HepG2 (cell line): ENCODE measurements at regions not wholly inside any gene's neighbourhood (a gene's known extent, or its start where the extent isn't known, plus 50 kb on each side); places are given as distances from the start of the nearest gene placed in this dataset.

Experiments
- ATAC-seq: fragments of 200-7000 bp; cut with Tn5 transposase; 3 replicates; pipeline ENCODE4 v1.9.1; 2020; ENCODE audit warnings: mild to moderate bottlenecking, moderate library complexity
- BruUV-seq: library from RNA; stranded (reverse); fragments of 400-500 nt; replicated peaks from 2 replicates; lab custom pipeline; 2021; lab: Mats Ljungman, UMichigan
- CTCF ChIA-PET: fragments of 300-600 bp; formaldehyde crosslinking; extraction: SDS; loops from one replicate; lab custom pipeline; 2021; ENCODE audit warnings: low total read pairs, inconsistent platforms, low intra/inter-chr PET ratio; lab: Yijun Ruan, JAX
- POLR2A ChIA-PET: fragments of 350-600 bp; sonication (Branson Sonifier 250); formaldehyde crosslinking; loops from one replicate; lab custom pipeline; 2020; ENCODE audit warnings: antibody characterized with exemption, inconsistent platforms; lab: Yijun Ruan, JAX
- DNase-seq: peaks from one replicate; pipeline ENCODE4 v3.0.0-alpha.2; 2015; ENCODE audit warnings: low spot score
- FAIRE-seq: peaks from 3 replicates; lab custom pipeline; 2011; peaks lifted over from hg19 to GRCh38; lab: Jason Lieb, UNC
- H2AFZ ChIP-seq: one replicate; pipeline ENCODE4 v1.6.1; 2011; ENCODE audit warnings: low read length, inconsistent platforms
- H3K27ac ChIP-seq: fragments of 300-600 bp; 3 replicates; pipeline ENCODE4 v1.8.0; 2011; ENCODE audit warnings: mixed run types, mild to moderate bottlenecking, mixed read lengths, low read length, inconsistent platforms; ENCODE audit not compliant: insufficient read depth; ENCODE audit errors: extremely low read length
- H3K27me3 ChIP-seq, 2 experiments: fragments of 200-600 bp in 1 of 2; 2 replicates in 1 of 2; 3 replicates in 1 of 2; pipeline versions ENCODE4 v1.6.0 to v1.8.0; 2011; ENCODE audit warnings: low read length in 2 of 2, mild to moderate bottlenecking in 2 of 2, moderate library complexity in 2 of 2, inconsistent platforms in 1 of 2; ENCODE audit not compliant: insufficient read depth in 2 of 2, control insufficient read depth in 1 of 2
- H3K36me3 ChIP-seq, 2 experiments: fragments of 200-600 bp in 1 of 2; replicated peaks in 1 of 2; 2 replicates in 1 of 2; 3 replicates in 1 of 2; pipeline versions ENCODE4 v1.5.1 to v1.8.0; 2011; ENCODE audit warnings: low read length in 2 of 2, inconsistent platforms in 1 of 2; ENCODE audit not compliant: insufficient read depth in 2 of 2, control insufficient read depth in 1 of 2
- H3K4me1 ChIP-seq: 2 replicates; pipeline ENCODE4 v1.5.1; 2012; ENCODE audit warnings: low read length, inconsistent platforms; ENCODE audit not compliant: insufficient read depth
- H3K4me2 ChIP-seq: 2 replicates; pipeline ENCODE4 v1.6.0; 2011; ENCODE audit warnings: low read depth, low read length, inconsistent platforms
- H3K4me3 ChIP-seq, 3 experiments: fragments of 200-600 bp in 1 of 3; sonication (generic), shearing (Covaris generic) in 1 of 3; replicated peaks in 1 of 3; 2 replicates each; pipeline ENCODE4 v1.5.1; 2011 to 2016; ENCODE audit warnings: low read length in 3 of 3, inconsistent platforms in 2 of 3, low read depth in 2 of 3, mild to moderate bottlenecking in 2 of 3, control low read depth in 1 of 3, mixed read lengths in 1 of 3; ENCODE audit not compliant: insufficient read depth in 1 of 3
- H3K79me2 ChIP-seq: one replicate; pipeline ENCODE4 v1.6.1; 2011; ENCODE audit warnings: low read length, inconsistent platforms; ENCODE audit not compliant: insufficient read depth
- H3K9ac ChIP-seq: 2 replicates; pipeline ENCODE4 v1.6.0; 2011; ENCODE audit warnings: mild to moderate bottlenecking, low read depth, low read length, inconsistent platforms; ENCODE audit not compliant: insufficient read depth
- H3K9me3 ChIP-seq: 2 replicates; pipeline ENCODE4 v1.5.1; 2012; ENCODE audit warnings: mild to moderate bottlenecking, low read length
- H4K20me1 ChIP-seq: 2 replicates; pipeline ENCODE4 v1.6.0; 2011; ENCODE audit warnings: inconsistent platforms, mild to moderate bottlenecking, low read length, moderate library complexity; ENCODE audit not compliant: insufficient read depth
- ARHGAP35 ChIP-seq: sonication (generic); formaldehyde crosslinking; IDR thresholded peaks from 2 replicates; pipeline ENCODE4 v1.9.0; 2022; ENCODE audit warnings: mild to moderate bottlenecking, inconsistent platforms, moderate library complexity, missing genetic modification reagents, borderline replicate concordance
- CCDC6 ChIP-seq: sonication (generic); formaldehyde crosslinking; IDR thresholded peaks from 2 replicates; pipeline ENCODE4 v1.8.1; 2022; ENCODE audit warnings: mild to moderate bottlenecking, missing genetic modification reagents, moderate library complexity
- CENPX ChIP-seq: sonication (generic); formaldehyde crosslinking; IDR thresholded peaks from 2 replicates; pipeline ENCODE4 v1.9.0; 2021; ENCODE audit warnings: mild to moderate bottlenecking, missing genetic modification reagents, moderate library complexity
- EEA1 ChIP-seq: sonication (generic); formaldehyde crosslinking; IDR thresholded peaks from 2 replicates; pipeline ENCODE4 v1.5.1; 2020; ENCODE audit warnings: mild to moderate bottlenecking, missing genetic modification reagents, borderline replicate concordance
- HNRNPUL1 ChIP-seq: fragments of 200-400 bp; formaldehyde crosslinking; IDR thresholded peaks from 2 replicates; pipeline ENCODE4 v1.6.1; 2017; ENCODE audit warnings: low read depth, mild to moderate bottlenecking, low read length, moderate library complexity
- HOXA9 ChIP-seq: sonication (generic); formaldehyde crosslinking; IDR thresholded peaks from 2 replicates; pipeline ENCODE4 v1.8.1; 2022; ENCODE audit warnings: missing genetic modification reagents, mild to moderate bottlenecking, moderate library complexity, borderline replicate concordance
- JUNB ChIP-seq: sonication (generic); formaldehyde crosslinking; IDR thresholded peaks from 2 replicates; pipeline ENCODE4 v1.8.0; 2022; ENCODE audit warnings: missing genetic modification reagents, mild to moderate bottlenecking, borderline replicate concordance
- KDM5B ChIP-seq: sonication (generic); formaldehyde crosslinking; IDR thresholded peaks from 2 replicates; pipeline ENCODE4 v1.4.0; 2020; ENCODE audit warnings: missing genetic modification reagents, mild to moderate bottlenecking, borderline replicate concordance
- KLF9 ChIP-seq: IDR thresholded peaks from 2 replicates; pipeline ENCODE4 v1.6.1; 2016; ENCODE audit warnings: low read depth
- MED8 ChIP-seq: sonication (generic); formaldehyde crosslinking; IDR thresholded peaks from 2 replicates; pipeline ENCODE4 v1.8.1; 2023; ENCODE audit warnings: mild to moderate bottlenecking, missing genetic modification reagents; ENCODE audit not compliant: insufficient replicate concordance
- NFE2 ChIP-seq: sonication (generic); formaldehyde crosslinking; IDR thresholded peaks from 2 replicates; pipeline ENCODE4 v1.4.0; 2020; ENCODE audit warnings: missing genetic modification reagents
- PREB ChIP-seq: sonication (generic); formaldehyde crosslinking; IDR thresholded peaks from 2 replicates; pipeline ENCODE4 v1.4.0; 2020; ENCODE audit warnings: missing genetic modification reagents
- TFDP1 ChIP-seq: IDR thresholded peaks from 2 replicates; pipeline ENCODE4 v1.6.1; 2016; ENCODE audit warnings: missing compliant biosample characterization, missing genetic modification reagents, borderline replicate concordance
- TOPORS ChIP-seq: sonication (generic); formaldehyde crosslinking; IDR thresholded peaks from 2 replicates; pipeline ENCODE4 v1.8.0; 2023; ENCODE audit warnings: mild to moderate bottlenecking, missing genetic modification reagents
- ZBTB46 ChIP-seq: sonication (generic); formaldehyde crosslinking; IDR thresholded peaks from 2 replicates; pipeline ENCODE4 v1.4.0; 2020; ENCODE audit warnings: mild to moderate bottlenecking, missing genetic modification reagents, borderline replicate concordance
- ZNF18 ChIP-seq: sonication (generic); formaldehyde crosslinking; IDR thresholded peaks from 2 replicates; pipeline ENCODE4 v1.8.0; 2022; ENCODE audit warnings: mild to moderate bottlenecking, missing genetic modification reagents; ENCODE audit not compliant: insufficient replicate concordance
- ZNF709 ChIP-seq: sonication (generic); formaldehyde crosslinking; IDR thresholded peaks from 2 replicates; pipeline ENCODE4 v1.5.0; 2020; ENCODE audit warnings: mild to moderate bottlenecking, missing genetic modification reagents
- ZSCAN21 ChIP-seq: sonication (generic); formaldehyde crosslinking; IDR thresholded peaks from 2 replicates; pipeline ENCODE4 v1.8.0; 2022; ENCODE audit warnings: mild to moderate bottlenecking, missing genetic modification reagents, moderate library complexity, borderline replicate concordance
- ZSCAN30 ChIP-seq: sonication (generic); formaldehyde crosslinking; IDR thresholded peaks from 2 replicates; pipeline ENCODE4 v1.5.0; 2020; ENCODE audit warnings: mild to moderate bottlenecking, missing genetic modification reagents
- WGBS: methylation state at CpG from one replicate; pipeline ENCODE4 v1.1.6; 2017; ENCODE audit warnings: low lambda C conversion rate; 5-methylcytosine and 5-hydroxymethylcytosine counted together
- in situ Hi-C: cut with HindIII; loops from 2 replicates; pipeline ENCODE4 v1.10.0; 2017; ENCODE audit warnings: low pct_unique_long_range_greater_than_20kb; ENCODE audit not compliant: extremely low pct_ligation_motif_present
- intact Hi-C: fragments of 100-400 bp; cut with micrococcal nuclease; formaldehyde crosslinking; loops from one replicate; pipeline ENCODE4 v1.10.0; 2022; ENCODE audit not compliant: unreplicated experiment

- H3K4me1 ChIP-seq, result no peaks in the 10 kb centered on the region
- ChIA-PET POLR2A (no interaction called here), CTCF (no interaction called here)
- intact Hi-C loops, result no loop called here
- no peak overlapping the region for H3K4me3 ChIP-seq
- H2AFZ ChIP-seq, result no peak overlapping the region
- BruUV-seq, result no TSS peak
- H3K9ac ChIP-seq, result no peak overlapping the region
- no peaks in the 10 kb centered on the region for H3K79me2 ChIP-seq
- H4K20me1 ChIP-seq, result no peaks in the 10 kb centered on the region
- H3K27me3 ChIP-seq, result no peaks in the 10 kb centered on the region
- DNase-seq (no peak), FAIRE-seq (no peak), ATAC-seq (no peak)
- no peaks in the 10 kb centered on the region for H3K36me3 ChIP-seq
- no peak overlapping the region for H3K27ac ChIP-seq
- in situ Hi-C loops, result no loop called here
- H3K4me2 ChIP-seq, result no peak overlapping the region
- WGBS, result 15% methylated on average over 2 of the region's 2 CpGs
- no peaks in the 10 kb centered on the region for H3K9me3 ChIP-seq
- no peak for TF ChIP-seq EEA1 (CRISPR knock-in tag)
- no peak for TF ChIP-seq ZNF709 (CRISPR knock-in tag)
- TF ChIP-seq PREB (CRISPR knock-in tag), result no peak
- no peak for TF ChIP-seq JUNB
- TF ChIP-seq TFDP1, result no peak
- no peak for TF ChIP-seq ARHGAP35 (CRISPR knock-in tag)
- TF ChIP-seq KDM5B (CRISPR knock-in tag), result no peak
- no peak for TF ChIP-seq TOPORS
- no peak for TF ChIP-seq ZSCAN21
- TF ChIP-seq CENPX (CRISPR knock-in tag), result no peak
- no peak for TF ChIP-seq ZBTB46
- no peak for TF ChIP-seq ZSCAN30 (CRISPR knock-in tag)
- no peak for TF ChIP-seq HOXA9 (CRISPR knock-in tag)
- no peak for TF ChIP-seq NFE2 (CRISPR knock-in tag)
- no peak for TF ChIP-seq ZNF18
- TF ChIP-seq MED8 (CRISPR knock-in tag), result no peak
- TF ChIP-seq CCDC6, result no peak
- no peak for TF ChIP-seq KLF9
- TF ChIP-seq HNRNPUL1, result no peak
Measured at GRCh38 chr2:210862283-210863065, 306.1 kb downstream of the CPS1 start.
